ENCODE measurements at regions not wholly inside any gene's neighbourhood (a gene's known extent, or its start where the extent isn't known, plus 50 kb on each side); places are given as distances from the start of the nearest gene placed in this dataset.

- no peak overlapping the region for H3K4me3 ChIP-seq (ENCODE audit: low read length)
- DNase-seq (ENCODE audit: low read depth): no peak
- TF ChIP-seq, protein P1, sequence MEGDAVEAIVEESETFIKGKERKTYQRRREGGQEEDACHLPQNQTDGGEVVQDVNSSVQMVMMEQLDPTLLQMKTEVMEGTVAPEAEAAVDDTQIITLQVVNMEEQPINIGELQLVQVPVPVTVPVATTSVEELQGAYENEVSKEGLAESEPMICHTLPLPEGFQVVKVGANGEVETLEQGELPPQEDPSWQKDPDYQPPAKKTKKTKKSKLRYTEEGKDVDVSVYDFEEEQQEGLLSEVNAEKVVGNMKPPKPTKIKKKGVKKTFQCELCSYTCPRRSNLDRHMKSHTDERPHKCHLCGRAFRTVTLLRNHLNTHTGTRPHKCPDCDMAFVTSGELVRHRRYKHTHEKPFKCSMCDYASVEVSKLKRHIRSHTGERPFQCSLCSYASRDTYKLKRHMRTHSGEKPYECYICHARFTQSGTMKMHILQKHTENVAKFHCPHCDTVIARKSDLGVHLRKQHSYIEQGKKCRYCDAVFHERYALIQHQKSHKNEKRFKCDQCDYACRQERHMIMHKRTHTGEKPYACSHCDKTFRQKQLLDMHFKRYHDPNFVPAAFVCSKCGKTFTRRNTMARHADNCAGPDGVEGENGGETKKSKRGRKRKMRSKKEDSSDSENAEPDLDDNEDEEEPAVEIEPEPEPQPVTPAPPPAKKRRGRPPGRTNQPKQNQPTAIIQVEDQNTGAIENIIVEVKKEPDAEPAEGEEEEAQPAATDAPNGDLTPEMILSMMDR (conservative IDR thresholded peaks at IDR 0.05; ENCODE audit: low read depth, low read length): no peak
These were observed 51.0 kb upstream of the RAP2B start for GRCh38 chr3:153111016-153111415.
